ENCODE measurements at regions not wholly inside any gene's neighbourhood (a gene's known extent, or its start where the extent isn't known, plus 50 kb on each side); places are given as distances from the start of the nearest gene placed in this dataset.
"Not testable (repeated sequence)": the region's sequence is repeated elsewhere in the genome, so short reads cannot be mapped to it uniquely, and the experiment has no call there.

DNA sequence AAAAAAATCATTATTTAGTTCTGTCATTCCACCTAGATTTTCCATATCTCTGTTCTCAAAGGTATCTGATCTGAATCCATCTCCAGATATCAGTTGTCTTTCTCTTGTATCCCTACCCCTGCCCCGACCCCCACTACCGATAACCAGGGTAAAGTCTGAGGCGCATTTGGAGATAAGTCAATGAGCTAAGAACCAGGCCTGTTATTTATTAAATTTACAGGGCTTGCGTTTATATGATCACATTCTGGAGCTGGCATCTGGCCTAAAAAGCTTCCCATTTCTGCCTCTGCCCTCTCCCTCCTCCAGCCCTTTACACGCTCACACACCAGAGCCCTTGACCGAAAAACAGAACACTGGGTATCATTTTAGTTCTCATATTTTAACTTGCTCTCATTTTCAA is 144.7 kb downstream of the ALDH8A1 start:
- no peak overlapping the region for H3K27ac ChIP-seq
- no peaks in the 10 kb centered on the region for H3K4me1 ChIP-seq (ENCODE audit: low read depth, poor library complexity, severe bottlenecking)
- TF ChIP-seq, protein P1, sequence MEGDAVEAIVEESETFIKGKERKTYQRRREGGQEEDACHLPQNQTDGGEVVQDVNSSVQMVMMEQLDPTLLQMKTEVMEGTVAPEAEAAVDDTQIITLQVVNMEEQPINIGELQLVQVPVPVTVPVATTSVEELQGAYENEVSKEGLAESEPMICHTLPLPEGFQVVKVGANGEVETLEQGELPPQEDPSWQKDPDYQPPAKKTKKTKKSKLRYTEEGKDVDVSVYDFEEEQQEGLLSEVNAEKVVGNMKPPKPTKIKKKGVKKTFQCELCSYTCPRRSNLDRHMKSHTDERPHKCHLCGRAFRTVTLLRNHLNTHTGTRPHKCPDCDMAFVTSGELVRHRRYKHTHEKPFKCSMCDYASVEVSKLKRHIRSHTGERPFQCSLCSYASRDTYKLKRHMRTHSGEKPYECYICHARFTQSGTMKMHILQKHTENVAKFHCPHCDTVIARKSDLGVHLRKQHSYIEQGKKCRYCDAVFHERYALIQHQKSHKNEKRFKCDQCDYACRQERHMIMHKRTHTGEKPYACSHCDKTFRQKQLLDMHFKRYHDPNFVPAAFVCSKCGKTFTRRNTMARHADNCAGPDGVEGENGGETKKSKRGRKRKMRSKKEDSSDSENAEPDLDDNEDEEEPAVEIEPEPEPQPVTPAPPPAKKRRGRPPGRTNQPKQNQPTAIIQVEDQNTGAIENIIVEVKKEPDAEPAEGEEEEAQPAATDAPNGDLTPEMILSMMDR (conservative IDR thresholded peaks at IDR 0.05; ENCODE audit: low read depth, low read length): no peak
- H4K20me1 ChIP-seq (ENCODE audit: insufficient read depth): no peaks in the 10 kb centered on the region
- no peak overlapping the region for H2AFZ ChIP-seq (ENCODE audit: low read depth)
- H3K4me3 ChIP-seq (IDR thresholded peaks at IDR 0.05; ENCODE audit: insufficient read depth, low read depth, low read length): no peak overlapping the region
- H3K79me2 ChIP-seq (ENCODE audit: insufficient read depth, low read depth): no peaks in the 10 kb centered on the region
- H3K27me3 ChIP-seq (ENCODE audit: insufficient read depth, low read depth): no peaks in the 10 kb centered on the region
- no peak overlapping the region for H3K4me2 ChIP-seq
- no peak overlapping the region for H3K9ac ChIP-seq
- no peaks in the 10 kb centered on the region for H3K36me3 ChIP-seq (ENCODE audit: insufficient read depth)

DNA sequence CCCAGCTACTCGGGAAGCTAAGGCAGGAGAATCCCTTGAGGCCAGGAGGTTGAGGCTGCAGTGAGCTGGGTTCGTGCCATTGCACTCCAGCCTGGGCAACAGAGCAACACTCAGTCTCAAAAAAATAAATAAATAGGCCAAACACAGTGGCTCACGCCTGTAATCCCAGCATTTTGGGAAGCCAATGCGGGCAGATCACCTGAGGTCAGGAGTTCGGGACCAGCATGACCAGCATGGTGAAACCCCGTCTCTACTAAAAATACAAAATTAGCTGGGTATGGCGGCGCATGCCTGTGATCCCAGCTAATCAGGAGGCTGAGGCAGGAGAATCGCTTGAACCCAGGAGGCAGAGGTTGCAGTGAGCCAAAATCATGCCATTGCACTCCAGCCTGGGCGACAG is 145.6 kb downstream of the ALDH8A1 start:
- H2AFZ ChIP-seq (ENCODE audit: low read depth): not testable (repeated sequence)

DNA sequence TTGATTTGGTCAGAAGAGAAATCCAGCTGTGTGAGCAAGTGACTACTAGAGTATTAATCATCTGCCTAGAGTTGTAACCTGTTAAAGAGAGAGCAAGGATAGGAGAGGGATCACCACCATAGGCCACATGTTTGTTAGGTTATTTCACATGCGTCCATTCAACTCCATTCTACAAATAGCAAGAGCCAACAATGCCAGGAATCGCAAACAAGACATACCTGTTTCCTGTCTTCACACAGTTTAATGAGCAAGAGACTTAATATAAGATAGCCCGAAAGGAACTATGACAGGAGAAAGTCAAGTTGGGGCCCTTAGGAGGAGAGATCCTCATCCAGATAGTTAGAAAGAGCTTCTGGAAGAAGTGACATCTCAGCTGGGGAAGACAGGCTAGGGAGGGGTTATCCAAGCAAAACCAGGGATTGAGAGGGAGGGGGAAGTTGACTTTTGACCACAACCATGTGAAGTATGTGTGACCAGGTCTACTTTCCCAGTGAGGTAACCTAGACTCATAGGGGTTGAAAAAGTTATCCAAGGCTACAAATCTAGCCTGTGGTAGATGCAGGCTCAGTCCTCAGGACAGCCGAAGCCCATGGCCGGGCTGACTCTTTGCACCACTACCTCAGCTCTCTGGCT is 147.4 kb downstream of the ALDH8A1 start:
- Histone ChIP-seq H3K4me1 (ENCODE audit: low read depth, poor library complexity, severe bottlenecking) (no peaks in the 10 kb centered on the region), H3K27ac (no peak overlapping the region), H3K4me3 (IDR thresholded peaks at IDR 0.05; ENCODE audit: insufficient read depth, low read depth, low read length) (no peak overlapping the region), H4K20me1 (ENCODE audit: insufficient read depth) (no peaks in the 10 kb centered on the region), H3K79me2 (ENCODE audit: insufficient read depth, low read depth) (no peaks in the 10 kb centered on the region), H2AFZ (ENCODE audit: low read depth) (no peak overlapping the region), H3K36me3 (ENCODE audit: insufficient read depth) (no peaks in the 10 kb centered on the region), H3K27me3 (ENCODE audit: insufficient read depth, low read depth) (no peaks in the 10 kb centered on the region), H3K4me2 (no peak overlapping the region), H3K9ac (no peak overlapping the region)
- TF ChIP-seq, protein P1 (conservative IDR thresholded peaks at IDR 0.05; ENCODE audit: low read depth, low read length): no peak

More for the DNA sequence above, 145.6 kb downstream of the ALDH8A1 start:
- H3K4me2 ChIP-seq; H4K20me1 ChIP-seq (ENCODE audit: insufficient read depth); H3K36me3 ChIP-seq (ENCODE audit: insufficient read depth); H3K4me1 ChIP-seq (ENCODE audit: low read depth, poor library complexity, severe bottlenecking); H3K9ac ChIP-seq; H3K27ac ChIP-seq; H3K79me2 ChIP-seq (ENCODE audit: insufficient read depth, low read depth); H3K27me3 ChIP-seq (ENCODE audit: insufficient read depth, low read depth); H3K4me3 ChIP-seq (IDR thresholded peaks at IDR 0.05; ENCODE audit: insufficient read depth, low read depth, low read length): not testable (repeated sequence)

DNA sequence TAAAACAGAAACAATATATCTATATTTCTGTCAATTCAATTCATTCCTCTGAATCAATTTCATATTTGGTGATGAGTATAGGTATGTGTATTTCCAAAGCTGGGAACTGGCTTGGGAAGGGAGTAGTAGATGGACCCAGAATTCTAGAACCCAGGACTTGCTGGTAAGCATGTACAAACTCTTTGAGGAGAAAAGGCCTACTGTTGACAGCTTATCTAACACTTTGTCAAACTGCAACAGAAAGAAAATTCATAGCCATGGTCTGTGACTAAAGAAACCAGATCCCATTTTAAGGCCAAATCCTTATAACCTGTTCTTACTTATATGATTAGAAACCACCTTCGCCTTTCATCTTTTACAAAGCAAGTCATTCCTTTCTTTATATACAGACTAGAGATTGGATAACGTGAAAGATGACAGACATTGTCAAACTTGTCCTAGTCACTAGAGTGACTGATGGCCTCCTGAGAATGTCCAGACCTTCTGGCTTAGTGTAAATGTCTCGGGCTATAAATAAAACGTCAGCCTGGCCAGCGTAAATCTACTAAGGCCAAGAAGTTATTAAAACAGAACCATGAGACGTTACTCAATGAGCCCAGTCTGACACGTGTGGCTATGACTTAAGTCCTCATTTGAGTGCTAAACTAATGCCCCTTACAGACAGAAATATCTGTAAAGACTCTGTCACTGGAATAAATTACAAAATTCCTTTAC is 152.3 kb downstream of the ALDH8A1 start:
- Histone ChIP-seq H3K27me3 (ENCODE audit: insufficient read depth, low read depth) (no peaks in the 10 kb centered on the region), H2AFZ (ENCODE audit: low read depth) (no peak overlapping the region), H3K36me3 (ENCODE audit: insufficient read depth) (no peaks in the 10 kb centered on the region), H3K27ac (no peak overlapping the region), H3K9ac (no peak overlapping the region), H4K20me1 (ENCODE audit: insufficient read depth) (no peaks in the 10 kb centered on the region), H3K4me3 (IDR thresholded peaks at IDR 0.05; ENCODE audit: insufficient read depth, low read depth, low read length) (no peak overlapping the region), H3K79me2 (ENCODE audit: insufficient read depth, low read depth) (no peaks in the 10 kb centered on the region), H3K4me2 (no peak overlapping the region), H3K4me1 (ENCODE audit: low read depth, poor library complexity, severe bottlenecking) (no peaks in the 10 kb centered on the region)
- TF ChIP-seq, protein P1 (conservative IDR thresholded peaks at IDR 0.05; ENCODE audit: low read depth, low read length): no peak

DNA sequence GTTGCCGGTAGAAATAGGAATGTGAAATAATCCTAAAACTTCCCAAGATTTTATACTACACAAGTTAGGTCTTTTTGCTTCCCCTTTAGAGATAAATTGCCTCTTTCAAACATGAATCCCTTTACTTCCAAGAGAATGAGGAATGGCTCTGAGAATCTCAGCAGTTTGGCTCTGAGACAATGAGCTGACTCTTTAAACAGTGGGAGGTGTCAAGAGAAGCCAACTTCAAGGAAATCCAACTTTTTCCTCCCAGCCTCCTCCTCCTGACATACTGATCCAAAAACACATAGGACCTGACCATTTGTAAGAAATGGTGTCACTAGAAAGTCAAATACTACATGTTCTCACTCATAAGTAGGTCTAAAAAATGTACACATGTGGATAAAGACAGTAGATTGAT is 154.2 kb downstream of the ALDH8A1 start:
- TF ChIP-seq, protein P1 (conservative IDR thresholded peaks at IDR 0.05; ENCODE audit: low read depth, low read length): no peak
- Histone ChIP-seq H3K27ac (no peak overlapping the region), H3K9ac (no peak overlapping the region), H3K79me2 (ENCODE audit: insufficient read depth, low read depth) (no peaks in the 10 kb centered on the region), H2AFZ (ENCODE audit: low read depth) (no peak overlapping the region), H4K20me1 (ENCODE audit: insufficient read depth) (no peaks in the 10 kb centered on the region), H3K27me3 (ENCODE audit: insufficient read depth, low read depth) (no peaks in the 10 kb centered on the region), H3K4me1 (ENCODE audit: low read depth, poor library complexity, severe bottlenecking) (no peaks in the 10 kb centered on the region), H3K4me2 (no peak overlapping the region), H3K4me3 (IDR thresholded peaks at IDR 0.05; ENCODE audit: insufficient read depth, low read depth, low read length) (no peak overlapping the region), H3K36me3 (ENCODE audit: insufficient read depth) (no peaks in the 10 kb centered on the region)

Data from KMS-11 (cell line).